ENCODE measurements at regions not wholly inside any gene's neighbourhood (a gene's known extent, or its start where the extent isn't known, plus 50 kb on each side); places are given as distances from the start of the nearest gene placed in this dataset.
"Not testable (repeated sequence)": the region's sequence is repeated elsewhere in the genome, so short reads cannot be mapped to it uniquely, and the experiment has no call there.

- DNase-seq: no peak
Observed at GRCh38 chr5:66354422-66354821, 210.3 kb downstream of the SREK1 start.

GRCh38 chr5:66356011-66356565 is 212.0 kb downstream of the SREK1 start:
- DNase-seq: no peak

- no peak for DNase-seq
Observed at GRCh38 chr5:66358741-66359140, 214.6 kb downstream of the SREK1 start.

GRCh38 chr5:66361070-66361469 is 217.0 kb downstream of the SREK1 start:
- no peak for DNase-seq

GRCh38 chr5:66362046-66362445 is 217.9 kb downstream of the SREK1 start:
- no peak for DNase-seq

GRCh38 chr5:66362687-66363086 is 218.6 kb downstream of the SREK1 start:
- no peak for DNase-seq

- DNase-seq: no peak
Observed at GRCh38 chr5:66363097-66363496, 219.0 kb downstream of the SREK1 start.

GRCh38 chr5:66364186-66364585 is 220.1 kb downstream of the SREK1 start:
- DNase-seq: no peak

GRCh38 chr5:66365981-66366380 is 221.9 kb downstream of the SREK1 start:
- no peak for DNase-seq

- DNase-seq: no peak
Observed at GRCh38 chr5:66367814-66368541, 223.9 kb downstream of the SREK1 start.

GRCh38 chr5:66368811-66369210 is 224.7 kb downstream of the SREK1 start:
- DNase-seq: no peak

GRCh38 chr5:66377747-66378146 is 218.4 kb upstream of the MAST4 start:
- DNase-seq: no peak

GRCh38 chr5:66378407-66378806 is 217.8 kb upstream of the MAST4 start:
- DNase-seq: no peak

GRCh38 chr5:66382152-66382551 is 214.0 kb upstream of the MAST4 start:
- no peak for DNase-seq

GRCh38 chr5:66405145-66405544 is 191.0 kb upstream of the MAST4 start:
- not testable (repeated sequence) for DNase-seq

GRCh38 chr5:66406761-66407336 is 189.3 kb upstream of the MAST4 start:
- DNase-seq: no peak

- DNase-seq: no peak
Observed at GRCh38 chr5:66407765-66408164, 188.4 kb upstream of the MAST4 start.

- no peak for DNase-seq
Observed at GRCh38 chr5:66408576-66408975, 187.6 kb upstream of the MAST4 start.

- DNase-seq: no peak
Observed at GRCh38 chr5:66410122-66410521, 186.1 kb upstream of the MAST4 start.

- no peak for DNase-seq
Observed at GRCh38 chr5:66411701-66412100, 184.5 kb upstream of the MAST4 start.

GRCh38 chr5:66413931-66414330 is 182.3 kb upstream of the MAST4 start:
- DNase-seq: no peak

- no peak for DNase-seq
Observed at GRCh38 chr5:66415208-66415607, 181.0 kb upstream of the MAST4 start.

GRCh38 chr5:66416698-66417097 is 179.5 kb upstream of the MAST4 start:
- DNase-seq: no peak

- DNase-seq: no peak
Observed at GRCh38 chr5:66417781-66418180, 178.4 kb upstream of the MAST4 start.

- no peak for DNase-seq
Observed at GRCh38 chr5:66423484-66423883, 172.7 kb upstream of the MAST4 start.

Data from CD4-positive, alpha-beta T cell treated with Interleukin-6 for 4 hours (primary cell).